CD14-positive monocyte (primary cell): ENCODE measurements at regions not wholly inside any gene's neighbourhood (a gene's known extent, or its start where the extent isn't known, plus 50 kb on each side); places are given as distances from the start of the nearest gene placed in this dataset.

ENCODE experiments used
- DNase-seq, 3 donors: peaks; one replicate each; pipeline ENCODE4 v3.0.0-alpha.2; 2011 to 2022
- H2AFZ ChIP-seq: 2 replicates; pipeline ENCODE4 v1.6.0; 2012; ENCODE audit warnings: mild to moderate bottlenecking, low read depth, low read length, inconsistent platforms; ENCODE audit not compliant: insufficient read depth, poor library complexity, severe bottlenecking
- H3K27ac ChIP-seq, 2 donors: 1 replicate in 1 of 2; 2 replicates in 1 of 2; pipeline ENCODE4 v1.5.1; 2012 to 2013; ENCODE audit warnings: low read length in 2 of 2, control low read depth in 1 of 2, inconsistent platforms in 1 of 2, low read depth in 1 of 2, mild to moderate bottlenecking in 1 of 2
- H3K27me3 ChIP-seq, 2 donors: one replicate each; pipeline versions ENCODE4 v1.6.0 to v1.6.1; 2011 to 2013; ENCODE audit warnings: low read length in 2 of 2; ENCODE audit not compliant: control insufficient read depth in 2 of 2, insufficient read depth in 2 of 2
- H3K36me3 ChIP-seq, 2 donors: replicated peaks in 1 of 2; 1 replicate in 1 of 2; 2 replicates in 1 of 2; pipeline versions ENCODE4 v1.5.1 to v1.6.1; 2012 to 2013; ENCODE audit warnings: low read length in 2 of 2, control low read depth in 1 of 2, inconsistent platforms in 1 of 2, mild to moderate bottlenecking in 1 of 2; ENCODE audit not compliant: insufficient read depth in 2 of 2, control insufficient read depth in 1 of 2
- H3K4me1 ChIP-seq, 2 donors: 1 replicate in 1 of 2; 2 replicates in 1 of 2; pipeline versions ENCODE4 v1.5.1 to v1.6.1; 2012 to 2013; ENCODE audit warnings: low read length in 2 of 2, control low read depth in 1 of 2, inconsistent platforms in 1 of 2, mild to moderate bottlenecking in 1 of 2, moderate library complexity in 1 of 2; ENCODE audit not compliant: insufficient read depth in 2 of 2, control insufficient read depth in 1 of 2
- H3K4me2 ChIP-seq: replicated peaks from 2 replicates; pipeline ENCODE3; 2012; ENCODE audit warnings: low read length, moderate library complexity, mild to moderate bottlenecking; ENCODE audit not compliant: poor library complexity, severe bottlenecking; ENCODE audit errors: extremely low read depth
- H3K4me3 ChIP-seq, 3 experiments: fragments of 200-600 bp in 1 of 3; sonication (generic) in 1 of 3; replicated peaks in 1 of 3; 1 replicate in 2 of 3; 2 replicates in 1 of 3; pipeline ENCODE4 v1.5.1; 2011 to 2013; ENCODE audit warnings: low read length in 3 of 3, mild to moderate bottlenecking in 3 of 3, control low read depth in 2 of 3, low read depth in 2 of 3, inconsistent platforms in 1 of 3, moderate library complexity in 1 of 3
- H3K79me2 ChIP-seq: 2 replicates; pipeline ENCODE4 v1.6.0; 2012; ENCODE audit warnings: mild to moderate bottlenecking, control low read depth, inconsistent platforms, low read length, moderate library complexity; ENCODE audit not compliant: insufficient read depth
- H3K9ac ChIP-seq: 2 replicates; pipeline ENCODE4 v1.6.0; 2017; ENCODE audit warnings: low read length, mild to moderate bottlenecking; ENCODE audit not compliant: insufficient read depth, poor library complexity, severe bottlenecking
- H3K9me3 ChIP-seq, 2 donors: replicated peaks in 1 of 2; 1 replicate in 1 of 2; 2 replicates in 1 of 2; pipeline versions ENCODE4 v1.5.1 to v1.6.1; 2012 to 2013; ENCODE audit warnings: low read length in 2 of 2, control low read depth in 1 of 2; ENCODE audit not compliant: control insufficient read depth in 1 of 2, insufficient read depth in 1 of 2
- H4K20me1 ChIP-seq: 2 replicates; pipeline ENCODE4 v1.6.0; 2012; ENCODE audit warnings: mild to moderate bottlenecking, low read length, control low read depth, moderate library complexity; ENCODE audit not compliant: insufficient read depth
- H3K27ac Mint-ChIP-seq, 7 donors: one replicate each; pipeline ENCODE4 v1.8.0; 2020; ENCODE audit warnings: mild to moderate bottlenecking in 7 of 7, mixed read lengths in 7 of 7, moderate library complexity in 6 of 7, inconsistent platforms in 2 of 7
- H3K27me3 Mint-ChIP-seq, 3 donors: one replicate each; pipeline ENCODE4 v1.8.0; 2021 to 2022; ENCODE audit warnings: low read depth in 3 of 3, mild to moderate bottlenecking in 3 of 3, mixed read lengths in 3 of 3, moderate library complexity in 3 of 3, inconsistent platforms in 1 of 3
- H3K36me3 Mint-ChIP-seq, 2 donors: one replicate each; pipeline ENCODE4 v1.8.0; 2020; ENCODE audit warnings: mixed read lengths in 2 of 2, inconsistent platforms in 1 of 2, mild to moderate bottlenecking in 1 of 2
- H3K4me1 Mint-ChIP-seq: one replicate; pipeline ENCODE4 v1.8.0; 2020; ENCODE audit warnings: mild to moderate bottlenecking, mixed read lengths
- H3K4me3 Mint-ChIP-seq, 2 donors: one replicate each; pipeline ENCODE4 v1.8.0; 2020; ENCODE audit warnings: mild to moderate bottlenecking in 2 of 2, mixed read lengths in 2 of 2, moderate library complexity in 1 of 2
- H3K9me3 Mint-ChIP-seq, 7 donors: one replicate each; pipeline ENCODE4 v1.8.0; 2020 to 2022; ENCODE audit warnings: mixed read lengths in 7 of 7, mild to moderate bottlenecking in 6 of 7, moderate library complexity in 6 of 7, inconsistent platforms in 2 of 7
- WGBS: methylation state at CpG from one replicate; pipeline ENCODE4 v1.1.5; 2013; ENCODE audit warnings: missing lambda C conversion rate; ENCODE audit not compliant: insufficient coverage; 5-methylcytosine and 5-hydroxymethylcytosine counted together
- intact Hi-C, 2 donors: fragments of 100-400 bp; cut with micrococcal nuclease; formaldehyde crosslinking; loops; one replicate each; pipeline versions ENCODE4 v1.15.0 to v1.15.1; 2023
- TF ChIP-seq, protein P1 (sequence below): fragments of 200-600 bp; IDR thresholded peaks from one replicate; pipeline ENCODE4 v1.8.0; 2022; ENCODE audit warnings: antibody characterized with exemption, mild to moderate bottlenecking

GRCh38 chr5:89830691-89831090, 578.9 kb downstream of the CETN3 start:
- Histone ChIP-seq H3K9ac (no peak overlapping the region), H3K9me3 (no peaks in the 10 kb centered on the region), H3K79me2 (no peaks in the 10 kb centered on the region), H3K4me1 (no peaks in the 10 kb centered on the region), H2AFZ (no peak overlapping the region), H3K27me3 (no peaks in the 10 kb centered on the region), H4K20me1 (no peaks in the 10 kb centered on the region), H3K36me3 (no peaks in the 10 kb centered on the region), H3K4me3 (no peak overlapping the region), H3K4me2 (no peak overlapping the region), H3K27ac (no peak overlapping the region)
- DNase-seq = no peak
- no peaks in the 10 kb centered on the region for H3K4me1 Mint-ChIP-seq
- H3K27me3 Mint-ChIP-seq = no peaks in the 10 kb centered on the region
- 75% methylated on average over 1 of the region's 2 CpGs for WGBS
- TF ChIP-seq, protein P1, sequence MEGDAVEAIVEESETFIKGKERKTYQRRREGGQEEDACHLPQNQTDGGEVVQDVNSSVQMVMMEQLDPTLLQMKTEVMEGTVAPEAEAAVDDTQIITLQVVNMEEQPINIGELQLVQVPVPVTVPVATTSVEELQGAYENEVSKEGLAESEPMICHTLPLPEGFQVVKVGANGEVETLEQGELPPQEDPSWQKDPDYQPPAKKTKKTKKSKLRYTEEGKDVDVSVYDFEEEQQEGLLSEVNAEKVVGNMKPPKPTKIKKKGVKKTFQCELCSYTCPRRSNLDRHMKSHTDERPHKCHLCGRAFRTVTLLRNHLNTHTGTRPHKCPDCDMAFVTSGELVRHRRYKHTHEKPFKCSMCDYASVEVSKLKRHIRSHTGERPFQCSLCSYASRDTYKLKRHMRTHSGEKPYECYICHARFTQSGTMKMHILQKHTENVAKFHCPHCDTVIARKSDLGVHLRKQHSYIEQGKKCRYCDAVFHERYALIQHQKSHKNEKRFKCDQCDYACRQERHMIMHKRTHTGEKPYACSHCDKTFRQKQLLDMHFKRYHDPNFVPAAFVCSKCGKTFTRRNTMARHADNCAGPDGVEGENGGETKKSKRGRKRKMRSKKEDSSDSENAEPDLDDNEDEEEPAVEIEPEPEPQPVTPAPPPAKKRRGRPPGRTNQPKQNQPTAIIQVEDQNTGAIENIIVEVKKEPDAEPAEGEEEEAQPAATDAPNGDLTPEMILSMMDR = no peak
- no peaks in the 10 kb centered on the region for H3K36me3 Mint-ChIP-seq
- no peak overlapping the region for H3K27ac Mint-ChIP-seq
- H3K9me3 Mint-ChIP-seq = peaks cover 0 to 10% (median 2%) of the 10 kb centered on the region in 7 donors
- intact Hi-C loops = no loop called here
- H3K4me3 Mint-ChIP-seq = no peak overlapping the region

- Histone ChIP-seq H3K4me1 (no peaks in the 10 kb centered on the region), H3K4me3 (no peak overlapping the region), H3K9ac (no peak overlapping the region), H3K4me2 (no peak overlapping the region), H4K20me1 (no peaks in the 10 kb centered on the region), H3K79me2 (no peaks in the 10 kb centered on the region), H3K36me3 (no peaks in the 10 kb centered on the region), H3K27me3 (no peaks in the 10 kb centered on the region), H2AFZ (no peak overlapping the region), H3K27ac (no peak overlapping the region), H3K9me3 (no peaks in the 10 kb centered on the region)
- Mint-ChIP-seq H3K4me1 (no peaks in the 10 kb centered on the region), H3K36me3 (no peaks in the 10 kb centered on the region), H3K27ac (no peak overlapping the region), H3K9me3 (peaks cover 3 to 7% (median 3%) of the 10 kb centered on the region in 7 donors), H3K4me3 (no peak overlapping the region), H3K27me3 (no peaks in the 10 kb centered on the region)
- TF ChIP-seq, protein P1 = no peak
- 100% methylated on average over 3 of the region's 6 CpGs for WGBS
- DNase-seq = no peak
- intact Hi-C loops = no loop called here
Observed at GRCh38 chr5:89827960-89828359, 581.6 kb downstream of the CETN3 start.
